ENCODE measurements at regions not wholly inside any gene's neighbourhood (a gene's known extent, or its start where the extent isn't known, plus 50 kb on each side); places are given as distances from the start of the nearest gene placed in this dataset.

DNA sequence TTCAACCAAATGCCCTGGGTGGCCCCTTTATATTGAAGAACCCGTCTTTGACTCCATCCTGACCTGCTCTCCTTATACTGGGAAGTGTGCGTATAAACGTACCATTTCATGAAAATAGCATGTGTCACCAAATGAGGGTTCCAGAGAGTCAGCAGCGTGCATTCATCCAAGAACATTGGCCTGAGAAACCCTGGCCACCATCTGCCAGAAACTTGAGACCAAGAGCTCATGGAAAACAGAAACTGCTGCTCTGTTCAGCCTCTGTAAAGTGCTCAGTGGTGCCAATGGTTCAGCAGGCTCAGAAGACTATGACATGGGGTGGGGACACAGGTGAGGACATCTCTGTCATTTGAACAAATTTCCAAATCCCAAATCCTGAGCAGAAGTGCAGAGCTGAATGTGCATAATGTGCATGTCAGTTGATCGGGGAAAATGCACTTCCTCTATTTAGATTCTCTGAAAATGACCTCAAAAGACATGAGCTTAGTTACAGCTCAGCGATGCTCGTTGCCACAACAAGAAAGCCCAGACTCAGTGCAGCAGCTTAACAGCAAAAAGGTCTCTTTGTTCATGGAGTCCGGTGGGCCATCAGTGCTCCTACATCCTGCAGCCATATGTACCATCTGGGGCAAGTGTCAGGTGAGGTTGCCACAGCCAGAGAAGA is 176.1 kb downstream of the ATPSCKMT start:
- no peak for DNase-seq

DNA sequence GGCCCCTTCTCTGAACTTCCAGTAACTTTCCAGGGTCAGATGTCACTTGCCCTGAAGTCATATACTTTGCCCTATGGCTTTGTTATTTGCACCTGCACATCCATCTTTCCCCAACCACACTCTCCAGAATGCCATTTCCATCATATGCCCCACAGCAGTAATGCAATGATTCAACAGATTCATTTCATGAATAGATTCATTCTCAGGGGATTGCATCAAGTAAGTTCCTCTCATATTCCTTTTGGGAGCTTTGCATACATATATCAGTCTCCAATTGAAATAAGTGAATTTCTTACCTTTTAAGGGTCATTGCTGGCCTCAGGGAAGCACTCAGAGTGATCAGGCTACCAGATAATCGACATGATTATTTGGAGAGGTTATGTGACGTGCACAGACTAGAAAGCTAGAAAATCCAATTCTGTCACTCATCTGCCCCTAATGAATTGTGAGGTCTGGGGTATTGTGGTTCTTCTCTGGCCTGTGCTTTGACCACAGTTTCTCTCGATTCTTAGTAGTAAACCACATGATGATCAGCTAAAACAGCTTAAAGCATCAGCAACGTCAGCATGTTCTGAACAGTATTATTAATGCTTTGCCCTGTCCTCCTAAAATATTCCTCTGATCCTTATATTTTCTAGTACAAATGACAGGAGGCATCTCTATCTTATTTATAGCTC is 179.9 kb downstream of the ATPSCKMT start:
- no peak for DNase-seq

- no peak for DNase-seq
Observed at GRCh38 chr5:10065428-10066000, 184.2 kb downstream of the ATPSCKMT start.

DNA sequence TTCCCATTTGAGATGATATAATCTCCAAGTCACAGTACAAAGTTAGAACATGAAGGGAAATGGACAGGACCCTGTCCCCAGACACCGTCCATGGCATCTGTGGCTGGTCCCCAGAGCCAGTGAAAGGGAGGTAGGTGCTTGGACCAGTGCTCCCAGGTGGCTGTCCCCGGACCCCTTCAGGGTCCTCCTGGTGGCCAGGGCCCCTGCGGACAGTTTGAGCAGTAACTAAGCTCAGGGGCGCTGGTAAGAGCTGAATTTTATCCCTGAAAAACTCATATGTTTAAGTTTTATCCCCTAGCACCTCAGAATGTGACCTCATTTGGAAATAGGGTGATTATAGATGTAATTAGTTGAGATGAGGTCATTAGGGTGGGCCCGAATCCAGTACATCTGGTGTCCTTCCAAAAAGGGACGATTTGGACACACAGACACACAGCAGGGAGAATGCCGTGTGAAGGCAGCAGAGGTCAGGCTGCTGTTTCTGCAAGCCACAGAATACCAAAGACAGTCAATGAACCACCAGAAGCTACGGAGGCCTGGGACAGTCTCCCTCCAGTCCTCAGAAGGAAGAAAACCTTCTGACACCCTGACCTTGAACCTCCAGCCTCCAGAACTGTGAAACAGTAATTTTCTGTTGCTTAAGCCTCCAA is 185.0 kb downstream of the ATPSCKMT start:
- no peak for DNase-seq

GRCh38 chr5:10063997-10064396 is 185.7 kb downstream of the ATPSCKMT start:
- no peak for DNase-seq

GRCh38 chr5:10059980-10060379 is 189.7 kb downstream of the ATPSCKMT start:
- no peak for DNase-seq

DNA sequence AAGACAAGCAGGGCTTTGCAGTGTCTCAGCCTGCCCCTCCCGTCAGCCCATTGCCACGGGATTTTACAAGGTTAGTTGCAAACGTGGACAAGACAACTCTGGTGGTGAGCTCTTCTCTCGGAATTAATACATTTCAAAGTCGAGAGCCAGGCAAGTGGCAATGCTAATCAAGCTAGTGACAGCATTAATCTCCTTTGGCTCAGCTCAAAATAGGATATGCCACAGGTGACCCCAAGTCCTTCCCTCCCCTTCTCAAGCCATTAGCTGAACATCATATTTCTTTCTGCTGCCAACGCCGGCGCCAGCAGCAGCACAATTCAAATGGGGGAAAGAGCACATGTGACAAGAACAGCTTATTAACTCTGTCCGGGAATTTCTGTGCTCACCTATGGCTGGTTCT is 190.1 kb downstream of the ATPSCKMT start:
- no peak for DNase-seq

- DNase-seq: no peak
Observed at GRCh38 chr5:10057356-10057755, 192.3 kb downstream of the ATPSCKMT start.

- DNase-seq: no peak
Observed at GRCh38 chr5:10056228-10056760, 193.4 kb downstream of the ATPSCKMT start.

GRCh38 chr5:10049858-10050455 is 199.7 kb downstream of the ATPSCKMT start:
- DNase-seq: no peak

- no peak for DNase-seq
Observed at GRCh38 chr5:10046676-10047075, 203.0 kb downstream of the ATPSCKMT start.

DNA sequence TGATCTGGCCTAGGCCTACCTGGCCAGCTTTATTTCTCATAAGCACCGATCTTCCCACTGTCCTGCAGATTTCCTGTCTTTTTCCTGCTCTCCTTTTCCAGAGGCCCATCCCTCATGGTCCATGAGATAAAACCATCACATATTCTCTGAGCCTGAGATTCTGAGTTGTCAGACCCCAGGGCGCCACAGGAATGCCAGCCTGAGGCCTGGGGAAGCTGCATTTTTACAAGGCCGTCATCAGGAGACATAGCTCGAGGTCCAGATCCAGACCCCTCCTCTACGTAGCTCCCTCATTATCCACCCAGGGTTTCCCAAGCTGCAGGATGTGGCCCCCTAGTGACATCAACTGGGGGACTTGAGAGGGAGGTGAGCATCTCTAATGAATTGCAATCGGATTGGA is 204.3 kb downstream of the ATPSCKMT start:
- no peak for DNase-seq

GRCh38 chr5:10036136-10036815 is 213.4 kb downstream of the ATPSCKMT start:
- DNase-seq: no peak

DNA sequence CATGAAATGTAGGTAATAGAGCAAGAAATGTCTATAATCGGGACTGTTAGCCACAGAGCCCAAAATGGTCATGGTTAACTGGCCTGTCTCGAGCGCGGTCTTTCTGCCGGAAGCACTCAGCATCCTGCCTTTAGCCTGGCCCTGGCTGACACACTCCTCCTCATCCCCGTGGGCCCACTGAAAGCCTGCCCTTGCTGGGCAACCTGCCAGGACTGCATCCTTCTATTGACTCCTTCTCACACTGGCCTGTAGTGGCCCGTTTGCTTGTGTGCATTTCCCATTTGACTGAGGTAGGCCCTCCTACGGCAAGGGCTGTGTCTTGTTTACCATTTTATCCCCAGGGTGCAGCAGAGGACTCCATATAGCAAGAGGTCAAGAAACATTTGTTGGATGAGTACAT is 215.7 kb downstream of the ATPSCKMT start:
- DNase-seq: no peak

DNA sequence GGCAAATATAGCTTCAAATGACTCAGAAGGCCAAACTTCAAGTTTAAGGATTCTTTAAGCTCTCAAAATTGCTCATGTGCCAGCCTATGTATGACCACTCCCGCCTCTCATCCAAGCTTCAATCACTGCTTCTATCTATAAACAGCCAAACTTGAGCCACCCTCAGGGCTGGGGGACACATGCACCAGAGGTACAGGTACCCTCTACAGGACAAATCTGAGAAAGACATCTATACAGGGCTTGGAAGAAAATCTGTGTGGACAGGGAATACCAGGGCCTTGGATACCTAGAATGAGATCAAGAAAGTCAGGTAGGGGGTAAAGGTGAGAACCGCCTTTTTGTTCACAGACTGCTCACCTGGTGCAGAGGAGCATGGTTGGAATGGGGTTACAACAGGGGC is 217.9 kb downstream of the ATPSCKMT start:
- DNase-seq: no peak

DNA sequence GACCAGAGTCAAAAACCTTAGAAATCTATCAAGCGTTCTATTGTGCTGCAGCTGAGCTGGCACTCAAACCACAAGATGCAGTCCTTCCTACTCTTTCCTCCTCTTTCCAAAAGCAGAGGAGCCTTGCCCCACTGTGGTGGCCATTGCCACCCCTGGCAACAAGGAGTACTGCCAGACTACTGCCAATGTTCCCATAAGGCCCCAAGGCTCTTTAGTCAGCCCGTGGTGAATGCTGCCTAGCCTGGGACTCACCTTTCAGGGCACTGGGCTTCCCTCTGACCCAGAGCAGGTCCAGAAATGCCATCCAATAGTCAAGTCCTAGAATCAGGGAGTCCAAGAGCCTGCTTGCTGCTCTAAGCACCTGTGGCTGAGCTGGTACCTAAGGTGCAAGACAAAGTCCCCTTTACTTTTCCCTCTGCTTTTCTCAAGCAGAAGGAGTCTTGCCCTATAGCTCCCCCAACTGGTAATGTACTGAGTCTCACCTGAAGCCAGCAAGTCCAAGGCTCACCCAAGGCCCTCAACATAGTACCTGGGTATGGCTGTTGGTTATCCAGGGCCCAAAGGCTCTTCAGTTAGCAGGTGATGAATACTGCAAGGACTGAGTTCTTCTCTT is 219.4 kb downstream of the ATPSCKMT start:
- no peak for DNase-seq

- no peak for DNase-seq
Observed at GRCh38 chr5:10023494-10023893, 226.2 kb downstream of the ATPSCKMT start.

DNA sequence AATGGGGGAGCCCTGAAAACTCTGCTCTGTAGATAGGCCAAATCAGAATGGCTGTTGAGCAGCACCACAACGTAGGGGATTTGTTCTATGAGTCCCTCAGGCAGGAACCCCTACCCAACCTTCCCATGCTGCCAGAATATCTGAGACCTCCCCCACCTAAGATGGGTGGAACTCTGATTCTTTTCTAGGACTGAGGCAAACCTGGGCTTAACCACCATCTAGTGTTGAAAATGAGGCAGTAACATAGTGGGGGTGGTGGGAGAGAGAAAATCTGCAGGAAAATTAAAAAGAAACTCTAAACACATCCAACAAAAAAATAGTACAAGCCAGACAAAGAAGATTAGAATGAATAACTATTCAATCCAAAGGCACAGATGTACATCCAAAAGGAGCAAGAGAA is 228.4 kb downstream of the ATPSCKMT start:
- no peak for DNase-seq

- no peak for DNase-seq
Observed at GRCh38 chr5:10019236-10019635, 230.5 kb downstream of the ATPSCKMT start.

DNA sequence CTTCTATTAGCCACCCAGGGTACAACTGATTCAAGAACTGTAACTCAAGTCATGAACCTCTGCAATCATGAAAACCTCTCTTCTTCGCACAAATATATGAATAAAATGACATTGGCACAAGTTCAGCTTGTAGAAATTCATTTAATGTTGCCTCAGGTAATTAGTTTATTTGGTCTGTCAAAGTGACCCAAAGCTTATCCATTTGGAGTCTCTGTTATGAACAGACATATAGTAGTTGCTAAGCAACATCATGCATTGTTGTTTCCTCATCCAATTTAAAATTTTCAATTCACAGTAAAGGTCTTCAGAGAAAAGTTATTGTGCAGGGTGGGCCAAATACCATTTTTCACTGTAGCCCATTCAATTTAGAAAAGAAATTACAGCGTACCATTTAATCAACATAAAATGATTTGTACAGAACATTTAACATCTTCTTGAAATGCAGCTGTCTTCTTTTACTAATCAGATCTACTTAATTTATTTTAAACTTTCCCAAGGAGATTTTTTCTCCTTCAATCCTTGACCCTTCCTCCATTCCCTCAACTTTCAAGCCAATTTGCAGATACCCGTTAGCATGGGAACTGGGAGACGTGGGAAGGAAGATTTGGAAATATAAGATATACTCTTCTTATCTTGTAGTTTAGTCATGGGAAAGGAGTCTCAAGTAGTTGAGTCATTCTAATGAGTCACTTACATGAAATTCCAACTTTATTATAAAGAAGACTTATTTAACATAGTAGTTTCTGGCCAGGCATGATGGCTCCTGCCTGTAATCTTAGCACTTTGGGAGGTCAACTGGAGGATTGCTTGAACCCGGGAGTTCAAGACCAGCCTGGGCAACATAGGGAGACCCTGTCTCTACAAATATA is 231.3 kb downstream of the ATPSCKMT start:
- no peak for DNase-seq

DNA sequence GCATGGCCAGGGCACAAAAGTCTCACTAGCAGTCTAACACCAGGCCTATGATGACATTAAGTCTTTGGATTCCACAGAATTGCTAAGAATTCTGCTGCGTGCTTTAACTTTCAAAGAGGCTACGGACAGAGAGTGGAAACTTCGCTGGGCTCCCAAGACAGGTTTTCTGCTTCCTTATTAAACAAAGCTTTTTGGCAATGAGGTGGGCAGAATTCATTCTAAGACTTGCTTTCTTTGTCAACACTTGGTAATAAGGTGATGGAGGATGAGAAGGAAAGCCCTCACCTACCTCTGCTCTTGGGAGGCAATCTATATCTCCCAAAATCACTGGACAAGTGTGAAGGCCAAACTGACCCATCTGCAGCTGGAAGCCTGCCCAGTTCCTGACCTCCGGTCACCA is 231.9 kb downstream of the ATPSCKMT start:
- no peak for DNase-seq
